GM12892 (cell line): ENCODE measurements at regions not wholly inside any gene's neighbourhood (a gene's known extent, or its start where the extent isn't known, plus 50 kb on each side); places are given as distances from the start of the nearest gene placed in this dataset.

Experiments
- POLR2A ChIP-seq: IDR thresholded peaks from 2 replicates; pipeline ENCODE4 v1.6.1; 2011; ENCODE audit warnings: low read depth, low read length, control low read depth
- TAF1 ChIP-seq: IDR thresholded peaks from 2 replicates; pipeline ENCODE4 v1.6.1; 2011; ENCODE audit warnings: low read depth, mild to moderate bottlenecking, control low read depth, low read length, borderline replicate concordance

- TF ChIP-seq TAF1 (no peak), POLR2A (no peak)
Measured at GRCh38 chr16:85425074-85425662, 188.0 kb upstream of the GSE1 start.
